ENCODE measurements at regions not wholly inside any gene's neighbourhood (a gene's known extent, or its start where the extent isn't known, plus 50 kb on each side); places are given as distances from the start of the nearest gene placed in this dataset.
"Not testable (repeated sequence)": the region's sequence is repeated elsewhere in the genome, so short reads cannot be mapped to it uniquely, and the experiment has no call there.

DNA sequence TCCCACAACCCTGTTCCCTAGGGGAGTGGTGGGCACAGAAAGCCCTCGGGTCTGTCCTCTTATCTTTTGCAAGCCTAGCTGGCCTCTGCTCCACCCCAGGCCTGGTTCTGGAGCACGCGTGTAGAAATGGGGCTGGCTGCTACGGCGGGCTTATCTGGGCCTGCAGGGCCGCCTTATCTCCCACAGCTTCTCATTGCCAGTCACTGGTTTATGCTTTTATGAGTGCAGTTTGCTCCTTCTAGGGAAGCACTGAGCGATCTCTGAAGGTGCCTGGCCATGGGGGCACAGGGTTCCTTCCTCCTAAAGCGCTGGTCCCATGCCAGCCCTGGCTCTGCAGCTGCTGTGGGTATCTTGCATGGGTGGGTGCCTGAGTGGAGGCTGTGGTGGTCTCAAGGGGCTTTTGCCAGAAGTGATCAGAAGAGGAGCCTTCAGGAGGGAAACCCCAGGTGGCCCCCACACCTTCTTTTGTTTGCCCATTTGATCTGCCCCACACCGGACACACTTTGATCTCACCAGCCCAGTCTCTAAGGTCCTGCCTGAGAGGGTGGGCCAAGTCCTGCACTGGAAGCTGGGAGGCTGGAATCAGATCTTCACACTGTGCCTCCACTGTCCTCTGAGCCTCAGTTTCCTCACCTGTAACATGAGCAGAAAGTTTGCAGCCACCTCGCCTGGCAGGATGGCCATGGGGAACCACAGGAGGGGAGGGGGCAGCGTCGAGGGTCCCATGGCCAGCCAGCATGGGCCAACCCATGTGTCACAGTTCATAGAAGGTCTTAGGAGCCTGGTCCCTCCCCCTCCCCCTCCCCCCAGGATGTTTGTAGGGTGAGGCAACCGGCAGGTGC, 86.6 kb upstream of the FGF3 start:
- DNase-seq: no peak

GRCh38 chr11:69906453-69906907, 87.3 kb upstream of the FGF3 start:
- no peak for DNase-seq

DNA sequence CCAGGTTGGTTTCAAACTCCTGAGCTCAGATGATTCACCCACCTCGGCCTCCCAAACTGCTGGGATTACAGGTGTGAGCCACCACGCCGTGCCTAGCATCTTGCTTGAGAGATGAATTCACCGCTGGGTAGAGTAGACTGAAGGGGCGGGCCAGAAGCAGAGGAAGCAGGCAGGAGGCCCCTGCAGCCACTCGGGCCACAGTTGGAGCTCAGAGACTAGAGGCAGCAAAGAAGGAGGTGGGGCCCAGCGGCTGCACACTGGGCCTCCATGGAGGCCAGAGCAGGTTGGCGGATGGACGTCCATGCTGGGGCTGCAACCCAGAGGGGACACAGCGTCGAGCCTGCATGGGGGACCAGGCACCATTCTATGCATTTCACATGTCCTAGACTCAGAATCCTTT, 88.4 kb upstream of the FGF3 start:
- DNase-seq: no peak

DNA sequence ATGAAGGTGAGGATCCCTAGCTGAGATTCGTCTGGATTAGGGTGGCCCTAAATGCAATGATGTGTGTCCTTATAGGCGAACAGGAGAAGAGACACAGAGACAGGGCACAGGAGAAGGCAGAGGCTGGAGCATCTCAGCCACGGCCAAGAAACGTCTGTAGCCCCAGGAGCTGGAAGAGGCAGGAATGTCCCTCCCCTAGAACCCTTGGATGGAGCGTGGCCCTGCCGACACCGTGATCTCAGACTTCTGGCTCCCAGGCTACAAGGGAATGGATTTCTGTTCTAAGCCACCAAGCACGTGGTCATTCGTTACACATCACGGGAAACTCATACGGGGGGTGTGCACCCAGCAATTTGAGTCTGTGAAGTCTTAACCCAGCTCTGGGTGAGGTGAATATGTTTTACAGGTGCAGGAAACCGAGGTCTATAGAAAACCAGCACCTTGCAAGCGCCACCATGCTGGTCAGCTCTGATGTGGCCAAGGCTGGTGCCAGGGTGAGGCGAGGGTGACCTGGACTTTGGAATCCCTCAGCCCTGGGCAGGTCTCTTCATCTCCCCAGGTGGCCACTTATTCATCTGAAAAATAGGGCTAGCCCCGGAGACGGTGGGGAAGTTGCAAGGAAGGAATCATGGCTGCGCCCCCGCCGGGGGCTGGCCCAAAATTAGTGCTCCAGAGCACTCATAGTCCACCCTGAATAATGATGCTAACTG, 89.5 kb upstream of the FGF3 start:
- DNase-seq: no peak

DNA sequence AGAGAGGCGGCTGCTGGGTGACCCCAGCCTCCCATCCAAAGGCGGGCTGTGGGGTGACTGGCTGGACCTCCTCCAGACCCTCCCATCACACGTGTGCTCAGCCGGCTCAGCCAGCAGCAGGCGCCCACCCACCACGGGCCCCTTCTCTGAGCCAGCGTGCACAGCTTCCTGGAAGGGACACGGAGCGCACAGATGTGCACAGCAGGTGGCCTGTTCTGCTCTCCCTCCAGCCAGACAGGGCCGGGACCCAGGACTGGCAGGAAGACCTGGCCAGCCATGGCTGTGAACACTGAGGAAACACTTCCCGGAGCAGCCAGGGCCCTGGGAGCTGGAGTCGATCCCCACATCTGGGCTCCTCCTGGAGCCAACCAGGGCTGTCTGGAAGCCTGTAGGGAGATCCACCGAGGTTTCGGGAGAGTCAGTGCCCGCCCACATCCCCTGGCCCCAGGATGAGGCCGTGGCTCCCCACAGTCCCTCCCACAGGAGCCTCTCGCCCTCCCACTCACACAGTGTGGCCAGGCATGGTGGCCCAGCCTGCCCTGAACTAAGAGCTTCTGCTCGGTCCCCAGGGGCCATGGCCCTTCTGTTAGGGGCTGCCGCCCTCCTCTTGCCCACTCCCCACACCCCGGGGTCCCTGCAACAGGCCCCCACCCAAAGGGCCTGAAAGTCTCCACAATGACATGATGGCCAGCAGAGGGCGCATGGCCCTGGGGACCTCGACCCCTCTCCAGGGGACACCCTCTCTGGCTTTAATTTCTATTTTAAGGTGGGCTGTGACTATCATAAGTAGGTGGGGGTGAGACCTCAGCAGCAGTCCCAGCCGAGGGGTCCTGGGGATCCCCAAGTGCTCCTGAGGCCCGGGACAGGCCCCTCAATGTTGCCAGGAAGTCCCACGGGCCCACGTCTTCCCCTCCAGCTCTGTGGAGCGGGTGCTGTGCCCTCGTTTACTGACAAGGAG, 90.6 kb upstream of the FGF3 start:
- DNase-seq: no peak

GRCh38 chr11:69910519-69911309, 91.5 kb upstream of the FGF3 start:
- DNase-seq: no peak

- no peak for DNase-seq
These were observed 92.3 kb upstream of the FGF3 start for GRCh38 chr11:69911310-69912160.

DNA sequence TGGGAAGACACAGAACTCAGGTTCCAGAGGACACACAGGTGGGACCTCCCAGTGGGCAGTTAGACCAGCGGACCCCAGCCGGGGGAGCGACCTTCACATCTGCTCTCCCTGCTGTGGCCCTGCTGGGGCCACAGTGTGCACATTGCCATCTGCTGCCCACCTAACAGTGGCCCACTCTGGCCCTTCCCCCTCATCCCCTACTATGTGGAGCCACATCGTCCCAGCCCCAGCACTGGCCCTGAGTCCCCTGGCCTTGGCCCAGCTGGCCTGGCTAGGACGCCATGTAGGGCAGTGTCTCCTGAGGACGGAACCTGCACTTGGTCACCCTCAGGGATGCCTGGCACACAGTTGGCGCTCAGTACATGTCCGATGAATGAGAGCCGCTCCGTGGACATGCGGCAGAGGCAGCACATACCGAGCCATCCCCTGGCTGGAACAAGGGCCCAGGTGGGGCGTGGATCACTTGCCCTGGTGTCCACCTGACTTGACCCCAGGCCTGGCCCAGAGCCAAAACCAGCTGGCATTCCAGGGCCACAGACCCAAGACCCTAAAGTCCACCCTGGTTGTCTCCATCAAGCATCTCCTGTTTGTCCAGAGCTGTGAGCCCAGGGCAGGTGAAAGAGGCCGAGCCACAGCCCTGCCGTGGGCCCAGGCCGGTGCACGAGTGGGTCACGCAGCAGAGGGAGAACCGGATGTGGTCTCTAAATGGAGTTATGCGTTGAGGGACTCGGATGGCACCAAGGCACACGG, 93.1 kb upstream of the FGF3 start:
- DNase-seq: no peak

DNA sequence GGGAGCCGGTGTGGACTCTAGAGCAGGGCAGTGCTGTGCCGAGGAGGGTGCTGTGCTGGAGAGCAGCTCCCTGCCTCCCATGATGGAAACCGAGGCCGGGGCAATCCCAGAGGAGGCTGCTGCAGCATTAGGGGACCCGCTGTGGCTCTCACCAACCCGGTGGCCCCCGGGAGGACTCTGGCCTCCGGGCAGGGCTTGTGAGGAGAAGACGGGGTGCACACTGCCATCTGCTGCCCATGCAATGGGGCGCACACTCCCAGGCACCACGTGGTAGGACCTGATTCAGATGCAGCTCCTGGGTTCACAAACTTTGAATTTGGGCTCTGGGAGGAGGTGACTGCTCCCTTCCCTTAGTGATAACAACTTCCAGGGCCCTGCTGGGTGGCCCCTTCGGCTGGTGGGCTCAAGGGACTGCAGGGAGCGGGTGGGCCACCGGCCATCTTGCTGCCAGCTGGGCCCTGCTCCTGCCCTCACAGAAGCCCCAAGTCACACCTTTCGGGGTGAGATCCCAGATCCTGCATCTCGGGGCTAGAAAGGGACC, 93.8 kb upstream of the FGF3 start:
- no peak for DNase-seq

GRCh38 chr11:69913591-69914285, 94.5 kb upstream of the FGF3 start:
- DNase-seq: no peak

DNA sequence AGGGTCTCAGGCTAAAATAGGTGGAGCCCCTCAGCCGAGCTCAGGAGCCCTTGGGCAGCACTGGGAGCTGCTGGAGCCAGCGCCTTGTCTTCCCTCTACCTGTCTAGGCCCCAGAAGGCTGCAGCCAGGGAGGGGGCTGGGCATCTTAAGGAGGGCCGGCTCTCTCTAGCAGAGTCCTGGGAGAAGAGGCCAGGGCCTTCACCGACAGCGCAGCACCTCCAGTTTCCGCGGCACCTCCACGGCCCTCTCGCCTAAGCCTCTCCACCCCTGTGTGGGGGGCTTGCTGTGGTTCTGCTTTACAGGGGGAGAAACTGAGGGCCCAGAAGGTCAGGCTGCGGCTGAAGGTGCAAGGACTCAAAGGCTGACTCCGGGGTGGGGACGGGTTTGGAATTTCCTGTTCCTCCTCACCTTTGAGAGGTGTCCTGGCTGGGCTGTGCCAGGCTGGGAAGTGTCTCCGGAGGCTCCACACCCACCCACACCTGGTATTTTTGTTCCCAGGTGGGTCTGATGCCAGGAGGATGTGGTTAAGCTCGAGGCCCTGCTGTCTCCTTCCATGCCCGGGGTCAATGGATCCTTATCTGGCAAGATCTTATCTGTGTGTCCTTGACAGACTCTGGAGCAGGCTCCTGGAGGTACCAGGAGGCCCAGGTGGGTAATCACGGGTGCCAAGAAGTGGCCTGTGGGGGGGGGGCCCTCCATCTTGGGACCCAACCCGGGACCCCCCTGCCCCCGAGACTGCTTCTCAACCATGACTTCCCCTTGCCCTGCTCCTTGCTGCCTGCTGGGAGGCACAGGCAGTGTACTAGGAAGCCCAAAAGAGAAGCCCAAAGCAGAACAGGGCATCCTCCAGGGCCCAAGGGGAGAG, 95.3 kb upstream of the FGF3 start:
- DNase-seq: no peak

- DNase-seq: no peak
These were observed 95.9 kb upstream of the FGF3 start for GRCh38 chr11:69915151-69915500.

DNA sequence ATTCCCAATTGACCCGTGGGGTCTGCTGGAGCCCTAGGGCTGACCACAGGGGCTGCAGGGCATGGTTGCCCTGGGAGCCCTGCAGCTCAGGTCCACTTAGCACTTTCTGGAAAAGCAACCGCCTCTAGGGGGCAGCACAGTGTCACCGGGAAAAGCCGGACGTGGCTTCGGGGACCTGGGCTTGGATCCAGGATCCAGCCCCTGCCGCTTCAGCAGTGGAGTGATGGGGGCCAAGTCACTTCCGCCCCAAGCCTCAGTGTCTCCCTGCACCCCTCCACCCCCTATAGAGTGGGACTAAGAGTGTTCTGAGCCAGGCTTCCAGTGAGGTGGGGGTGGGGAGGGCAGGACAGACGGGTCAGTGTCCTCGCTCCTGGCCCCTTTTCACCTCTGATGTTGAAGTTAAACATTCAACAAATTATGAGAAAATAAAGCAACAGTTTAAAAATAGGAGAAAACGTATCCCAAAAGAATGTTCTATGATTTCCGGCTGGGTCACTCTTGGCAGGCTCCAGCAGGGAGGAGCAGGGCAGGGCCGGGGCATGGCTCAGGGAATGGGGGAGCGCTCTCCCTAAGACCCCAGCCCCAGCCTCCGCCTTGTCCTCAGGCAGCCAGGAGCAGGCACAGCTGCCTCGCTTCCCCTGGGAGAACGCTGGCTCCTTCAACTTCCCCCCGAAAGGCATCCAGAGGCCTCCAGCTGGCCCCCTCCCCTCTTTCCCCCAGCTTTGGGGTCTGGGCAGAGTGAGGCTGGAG, 96.5 kb upstream of the FGF3 start:
- peak; percentile 34 for DNase-seq

DNA sequence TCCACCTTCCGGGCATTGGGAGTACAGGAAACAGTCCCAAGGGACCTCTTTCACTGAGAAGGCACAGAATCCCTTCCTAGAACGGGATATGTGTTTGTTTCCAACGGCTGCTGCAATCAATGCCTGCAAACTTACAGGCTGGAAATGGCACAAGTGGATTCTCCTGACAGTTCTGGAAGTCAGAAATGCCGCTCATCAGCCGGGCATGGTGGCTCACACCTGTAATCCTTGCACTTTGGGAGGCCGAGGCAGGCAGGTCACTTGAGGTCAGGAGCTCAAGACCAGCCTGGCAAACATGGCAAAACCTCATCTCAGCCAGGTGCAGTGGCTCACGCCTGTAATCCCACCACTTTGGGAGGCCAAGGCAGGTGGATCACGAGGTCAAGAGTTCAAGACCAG, 97.0 kb upstream of the FGF3 start:
- not testable (repeated sequence) for DNase-seq

- no peak for DNase-seq
These were observed 97.7 kb upstream of the FGF3 start for GRCh38 chr11:69916806-69917387.

- no peak for DNase-seq
These were observed 98.3 kb upstream of the FGF3 start for GRCh38 chr11:69917529-69917928.

DNA sequence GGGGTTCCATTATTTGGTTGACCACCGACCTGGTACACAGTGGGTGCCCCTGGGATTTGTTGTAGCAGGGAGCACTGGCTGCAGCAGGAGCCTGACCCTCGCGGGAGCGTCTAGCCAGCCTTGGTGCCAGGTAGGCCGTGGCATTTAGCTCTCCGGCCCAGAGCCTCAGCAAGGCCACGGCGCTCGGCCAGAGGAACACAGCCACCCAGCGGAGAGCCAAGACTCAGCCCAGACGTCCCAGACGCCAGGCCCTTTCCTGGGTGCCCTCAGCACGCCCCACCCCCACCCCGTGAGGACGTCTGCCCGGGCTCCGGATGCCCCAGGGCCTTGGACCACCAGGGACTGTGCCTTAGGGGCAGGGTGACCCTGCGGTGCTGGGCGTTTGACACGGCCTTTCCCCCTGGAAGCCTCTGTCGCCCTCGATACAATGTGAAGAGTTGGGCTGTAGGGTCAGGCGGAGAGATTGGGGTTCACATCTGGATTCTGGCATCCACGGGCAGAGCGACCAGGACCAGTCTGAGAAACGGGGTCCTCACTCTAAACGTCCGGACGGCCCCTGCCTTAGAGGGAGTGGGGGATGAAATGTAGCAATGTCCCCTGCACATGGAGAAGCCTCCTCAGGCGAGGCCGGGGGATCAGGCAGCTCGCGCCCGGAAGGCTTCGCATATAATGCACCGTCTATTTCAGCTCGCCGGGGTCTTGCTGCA, 99.2 kb upstream of the FGF3 start:
- DNase-seq: no peak
